Activated CD8-positive, alpha-beta T cell treated with anti-CD3 and anti-CD28 coated beads for 36 hours (primary cell): ENCODE measurements at regions not wholly inside any gene's neighbourhood (a gene's known extent, or its start where the extent isn't known, plus 50 kb on each side); places are given as distances from the start of the nearest gene placed in this dataset.

ENCODE experiments used
- ATAC-seq: fragments of 200-7000 bp; cut with Tn5 transposase; one replicate; pipeline ENCODE4 v1.10.0; 2021; ENCODE audit warnings: mild to moderate bottlenecking, moderate library complexity
- CTCF ChIA-PET: fragments of 350-600 bp; sonication (Branson Sonifier 250); formaldehyde crosslinking; loops from one replicate; lab custom pipeline; 2021; ENCODE audit warnings: antibody characterized with exemption; lab: Charles Lee
- POLR2A ChIA-PET: fragments of 350-600 bp; sonication (Branson Sonifier 250); formaldehyde crosslinking; loops from one replicate; lab custom pipeline; 2021; ENCODE audit warnings: antibody characterized with exemption; lab: Charles Lee
- DNase-seq: peaks from one replicate; pipeline ENCODE4 v3.0.0-alpha.2; 2020
- H3K27ac Mint-ChIP-seq: one replicate; pipeline ENCODE4 v1.8.0; 2021; ENCODE audit warnings: mild to moderate bottlenecking, mixed read lengths
- H3K27me3 Mint-ChIP-seq: one replicate; pipeline ENCODE4 v1.8.0; 2021; ENCODE audit warnings: mixed read lengths
- H3K36me3 Mint-ChIP-seq: one replicate; pipeline ENCODE4 v1.8.0; 2021; ENCODE audit warnings: low read depth, mixed read lengths
- H3K4me1 Mint-ChIP-seq: one replicate; pipeline ENCODE4 v1.8.0; 2021; ENCODE audit warnings: low read depth, mixed read lengths
- H3K4me3 Mint-ChIP-seq: one replicate; pipeline ENCODE4 v1.8.0; 2021; ENCODE audit warnings: mild to moderate bottlenecking, moderate library complexity, mixed read lengths
- H3K9me3 Mint-ChIP-seq: one replicate; pipeline ENCODE4 v1.8.0; 2021; ENCODE audit warnings: mixed read lengths
- intact Hi-C: fragments of 100-400 bp; cut with micrococcal nuclease; formaldehyde crosslinking; loops from one replicate; pipeline ENCODE4 v1.10.0; 2022
- TF ChIP-seq, protein P1 (sequence below): fragments of 200-600 bp; IDR thresholded peaks from one replicate; pipeline ENCODE4 v1.8.0; 2022; ENCODE audit warnings: antibody characterized with exemption, mild to moderate bottlenecking

DNA sequence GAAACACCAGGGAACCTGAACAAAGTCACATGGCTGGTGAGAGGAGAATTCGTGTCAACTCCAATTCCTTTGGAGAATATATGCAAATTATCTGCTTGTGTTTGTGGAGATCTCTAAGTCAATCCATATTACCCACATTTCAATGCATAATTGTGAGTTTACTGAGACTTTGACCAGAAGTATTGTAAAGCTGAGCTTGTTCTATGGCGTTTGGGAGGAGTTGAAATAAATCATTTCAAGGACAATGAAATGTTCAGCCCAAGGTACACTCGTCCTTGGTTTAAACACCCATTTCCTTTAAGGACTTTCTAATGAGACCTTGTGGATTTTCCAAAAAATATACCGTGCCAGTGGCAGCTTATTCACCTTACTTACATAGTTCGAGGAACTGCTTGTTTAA lies 186.6 kb upstream of the HDAC9 start:
- intact Hi-C loops = no loop called here
- no peak overlapping the region for H3K27ac Mint-ChIP-seq
- CTCF ChIA-PET = interaction anchor here (1.1 kb wide), 1 partner anchor 539 kb away, joined by 4 read pairs; no protein-coding TSS in a partner anchor
- TF ChIP-seq, protein P1, sequence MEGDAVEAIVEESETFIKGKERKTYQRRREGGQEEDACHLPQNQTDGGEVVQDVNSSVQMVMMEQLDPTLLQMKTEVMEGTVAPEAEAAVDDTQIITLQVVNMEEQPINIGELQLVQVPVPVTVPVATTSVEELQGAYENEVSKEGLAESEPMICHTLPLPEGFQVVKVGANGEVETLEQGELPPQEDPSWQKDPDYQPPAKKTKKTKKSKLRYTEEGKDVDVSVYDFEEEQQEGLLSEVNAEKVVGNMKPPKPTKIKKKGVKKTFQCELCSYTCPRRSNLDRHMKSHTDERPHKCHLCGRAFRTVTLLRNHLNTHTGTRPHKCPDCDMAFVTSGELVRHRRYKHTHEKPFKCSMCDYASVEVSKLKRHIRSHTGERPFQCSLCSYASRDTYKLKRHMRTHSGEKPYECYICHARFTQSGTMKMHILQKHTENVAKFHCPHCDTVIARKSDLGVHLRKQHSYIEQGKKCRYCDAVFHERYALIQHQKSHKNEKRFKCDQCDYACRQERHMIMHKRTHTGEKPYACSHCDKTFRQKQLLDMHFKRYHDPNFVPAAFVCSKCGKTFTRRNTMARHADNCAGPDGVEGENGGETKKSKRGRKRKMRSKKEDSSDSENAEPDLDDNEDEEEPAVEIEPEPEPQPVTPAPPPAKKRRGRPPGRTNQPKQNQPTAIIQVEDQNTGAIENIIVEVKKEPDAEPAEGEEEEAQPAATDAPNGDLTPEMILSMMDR = no peak
- H3K4me3 Mint-ChIP-seq = no peak overlapping the region
- POLR2A ChIA-PET = interaction anchor here (1.4 kb wide), 1 partner anchor 32 kb away, joined by 3 read pairs; no protein-coding TSS in a partner anchor
- no peaks in the 10 kb centered on the region for H3K36me3 Mint-ChIP-seq
- no peaks in the 10 kb centered on the region for H3K27me3 Mint-ChIP-seq
- no peak for DNase-seq
- ATAC-seq = no peak
- no peaks in the 10 kb centered on the region for H3K9me3 Mint-ChIP-seq
- peaks cover 5% of the 10 kb centered on the region for H3K4me1 Mint-ChIP-seq

DNA sequence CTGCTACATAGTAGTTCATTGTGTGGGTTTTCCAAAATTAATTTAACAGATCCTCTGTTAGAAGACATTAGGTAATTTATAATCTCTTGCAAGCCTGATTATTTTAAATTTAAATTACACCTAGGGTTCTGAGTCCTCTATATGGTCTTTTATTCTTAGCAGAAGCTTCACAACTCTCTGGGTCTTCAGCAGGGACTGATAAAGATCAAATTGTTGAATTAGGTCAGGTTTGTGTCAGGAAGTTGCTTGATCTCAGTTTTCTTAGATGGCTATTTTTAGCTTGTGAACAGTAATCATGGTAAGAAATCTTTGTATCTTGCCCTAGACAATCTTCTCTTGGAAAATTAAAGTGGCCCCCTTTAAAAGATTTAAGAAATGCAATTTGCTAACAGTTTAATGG lies 183.1 kb upstream of the HDAC9 start:
- H3K9me3 Mint-ChIP-seq = no peaks in the 10 kb centered on the region
- CTCF ChIA-PET = interaction anchor here (2.0 kb wide), 1 partner anchor 12 kb away, joined by 6 read pairs; no protein-coding TSS in a partner anchor
- no peaks in the 10 kb centered on the region for H3K36me3 Mint-ChIP-seq
- H3K27ac Mint-ChIP-seq = no peak overlapping the region
- TF ChIP-seq, protein P1 = no peak
- H3K4me1 Mint-ChIP-seq = peaks cover 5% of the 10 kb centered on the region
- intact Hi-C loops = no loop called here
- ATAC-seq = no peak
- no peak for DNase-seq
- H3K27me3 Mint-ChIP-seq = no peaks in the 10 kb centered on the region
- POLR2A ChIA-PET = no interaction called here
- H3K4me3 Mint-ChIP-seq = no peak overlapping the region

DNA sequence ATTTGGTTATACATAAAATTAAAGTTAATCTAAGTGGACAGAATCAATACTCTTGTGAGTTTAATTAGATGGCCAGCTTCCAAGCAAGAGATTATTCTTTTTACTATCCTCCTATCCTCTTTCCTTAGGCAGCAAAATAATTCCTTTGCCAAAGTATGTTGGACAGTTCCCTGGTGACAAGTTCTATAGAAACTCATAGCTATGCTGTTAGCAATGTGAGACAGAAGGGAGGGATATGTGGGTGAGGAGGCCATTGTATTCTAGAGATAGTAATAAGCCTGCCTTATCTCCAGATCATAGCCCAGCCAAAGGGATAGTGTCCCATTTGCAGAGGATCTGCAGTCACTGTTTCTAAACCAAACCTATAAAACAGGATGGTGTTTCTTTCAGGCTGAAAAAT lies 181.6 kb upstream of the HDAC9 start:
- no peaks in the 10 kb centered on the region for H3K27me3 Mint-ChIP-seq
- H3K4me1 Mint-ChIP-seq = peaks cover 5% of the 10 kb centered on the region
- no peaks in the 10 kb centered on the region for H3K36me3 Mint-ChIP-seq
- TF ChIP-seq, protein P1 = no peak
- H3K4me3 Mint-ChIP-seq = no peak overlapping the region
- ChIA-PET POLR2A (no interaction called here), CTCF (interaction anchor here (1.1 to 2.0 kb wide), 2 partner anchors 10 to 544 kb away, joined by 3 to 6 read pairs; no protein-coding TSS in a partner anchor)
- H3K27ac Mint-ChIP-seq = no peak overlapping the region
- intact Hi-C loops = no loop called here
- ATAC-seq = no peak
- no peaks in the 10 kb centered on the region for H3K9me3 Mint-ChIP-seq
- DNase-seq = no peak

DNA sequence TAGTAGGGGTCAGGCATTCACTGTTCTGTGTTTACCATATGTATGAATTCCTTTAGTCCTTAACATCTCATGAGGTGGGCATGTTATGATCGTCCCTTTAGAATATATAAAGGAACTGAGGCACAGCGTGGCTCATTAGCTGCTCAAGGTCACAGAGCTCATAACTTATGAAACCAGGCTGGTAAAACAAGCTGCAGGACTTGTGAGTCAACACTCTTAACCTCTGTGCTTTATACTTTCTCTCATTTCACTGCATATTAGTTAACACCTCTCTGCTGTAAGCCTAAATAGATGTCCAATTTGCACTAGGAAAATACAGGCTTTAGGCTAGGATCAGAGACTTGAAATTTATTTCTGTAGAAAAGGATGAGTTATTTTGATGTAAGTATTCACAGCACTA lies 180.3 kb upstream of the HDAC9 start:
- ChIA-PET CTCF (no interaction called here), POLR2A (no interaction called here)
- ATAC-seq = no peak
- Mint-ChIP-seq H3K36me3 (no peaks in the 10 kb centered on the region), H3K27ac (no peak overlapping the region), H3K9me3 (no peaks in the 10 kb centered on the region), H3K4me1 (peaks cover 5% of the 10 kb centered on the region), H3K27me3 (no peaks in the 10 kb centered on the region), H3K4me3 (no peak overlapping the region)
- intact Hi-C loops = no loop called here
- no peak for DNase-seq
- TF ChIP-seq, protein P1 = no peak

DNA sequence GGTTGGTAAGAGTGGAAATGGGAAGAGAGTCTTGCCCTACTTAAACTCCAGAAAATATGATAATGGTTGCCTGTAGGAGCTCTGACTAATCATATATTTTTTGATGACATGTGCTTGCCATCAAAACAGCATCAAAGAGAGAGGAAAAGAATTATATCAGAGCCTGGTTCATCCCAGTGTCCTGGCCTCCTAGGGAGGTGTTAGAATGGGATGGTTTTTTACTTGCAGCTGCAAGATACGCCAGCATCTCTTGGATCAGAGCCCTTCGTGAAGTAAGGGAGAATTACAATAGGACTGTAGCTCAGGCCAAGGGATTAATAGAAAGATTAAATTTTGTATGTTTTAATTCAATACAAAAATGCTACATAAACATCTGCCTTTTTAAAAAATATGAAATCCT lies 177.6 kb upstream of the HDAC9 start:
- POLR2A ChIA-PET = no interaction called here
- DNase-seq (no peak), ATAC-seq (no peak)
- Mint-ChIP-seq H3K36me3 (no peaks in the 10 kb centered on the region), H3K4me3 (no peak overlapping the region), H3K9me3 (no peaks in the 10 kb centered on the region), H3K27me3 (no peaks in the 10 kb centered on the region), H3K4me1 (no peaks in the 10 kb centered on the region), H3K27ac (no peak overlapping the region)
- TF ChIP-seq, protein P1 = no peak
- CTCF ChIA-PET = interaction anchor here (0.6 kb wide), 1 partner anchor 40 kb away, joined by 3 read pairs; no protein-coding TSS in a partner anchor
- intact Hi-C loops = no loop called here
